NT2/D1 (cell line): ENCODE measurements at regions not wholly inside any gene's neighbourhood (a gene's known extent, or its start where the extent isn't known, plus 50 kb on each side); places are given as distances from the start of the nearest gene placed in this dataset.
"Not testable (repeated sequence)": the region's sequence is repeated elsewhere in the genome, so short reads cannot be mapped to it uniquely, and the experiment has no call there.

Experiments
- DNase-seq: peaks from one replicate; pipeline ENCODE4 v3.0.0-alpha.2; 2011; ENCODE audit warnings: low read depth, low spot score
- H3K27me3 ChIP-seq: 2 replicates; pipeline ENCODE4 v1.6.0; 2011; ENCODE audit warnings: mild to moderate bottlenecking; ENCODE audit not compliant: insufficient read length, insufficient read depth
- H3K36me3 ChIP-seq: 2 replicates; pipeline ENCODE4 v1.6.1; 2011; ENCODE audit warnings: mild to moderate bottlenecking, low read length, mixed read lengths; ENCODE audit not compliant: insufficient read depth, insufficient read length
- H3K4me1 ChIP-seq: 2 replicates; pipeline ENCODE4 v1.5.1; 2011; ENCODE audit not compliant: insufficient read depth, insufficient read length
- H3K4me3 ChIP-seq: 2 replicates; pipeline ENCODE4 v1.5.1; 2011; ENCODE audit warnings: low read depth; ENCODE audit not compliant: insufficient read length
- H3K9ac ChIP-seq: 2 replicates; pipeline ENCODE4 v1.6.0; 2011; ENCODE audit warnings: low read depth; ENCODE audit not compliant: insufficient read length
- H3K9me3 ChIP-seq: 2 replicates; pipeline ENCODE4 v1.5.1; 2011; ENCODE audit warnings: mild to moderate bottlenecking, low read length; ENCODE audit not compliant: insufficient read depth
- SUZ12 ChIP-seq: IDR thresholded peaks from 2 replicates; pipeline ENCODE4 v1.6.1; 2011; ENCODE audit not compliant: insufficient read length, insufficient read depth; ENCODE audit errors: extremely low read depth
- YY1 ChIP-seq: IDR thresholded peaks from 2 replicates; pipeline ENCODE4 v1.6.1; 2011; ENCODE audit not compliant: insufficient read length, insufficient read depth
- ZNF274 ChIP-seq: IDR thresholded peaks from 2 replicates; pipeline ENCODE4 v1.6.1; 2011; ENCODE audit warnings: mild to moderate bottlenecking, low read depth, low read length

DNA sequence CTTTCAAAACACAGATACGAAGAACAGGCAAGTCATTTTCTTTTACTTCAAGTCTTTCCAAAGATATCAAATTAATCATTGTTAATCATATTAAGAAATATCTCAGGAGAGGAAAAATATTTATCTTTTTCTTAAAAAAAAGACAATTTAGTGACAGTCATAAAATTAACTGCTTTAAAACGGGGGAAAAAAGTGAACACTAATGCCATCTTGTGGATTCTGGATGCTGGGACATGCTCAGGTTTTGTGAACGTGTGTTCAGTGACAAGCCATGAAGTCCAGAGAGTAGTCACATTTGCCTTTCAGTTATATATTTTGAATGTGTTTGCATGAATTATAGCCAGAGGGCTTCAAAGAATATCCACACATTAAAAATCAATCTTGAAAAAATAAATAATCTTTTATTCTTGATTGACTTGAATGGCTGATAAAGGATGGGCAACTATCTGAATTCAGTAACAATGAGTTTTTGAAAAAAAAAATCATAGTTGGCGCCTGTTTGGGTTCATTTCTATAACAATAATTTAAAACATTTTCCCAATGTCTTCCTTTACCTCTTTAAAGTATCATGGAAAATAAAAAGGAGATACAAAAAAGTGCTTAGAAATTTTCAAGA, 74.7 kb upstream of the NOX3 start:
- DNase-seq = no peak
- Histone ChIP-seq H3K36me3 (no peaks in the 10 kb centered on the region), H3K9ac (no peak overlapping the region), H3K4me3 (no peak overlapping the region), H3K4me1 (no peaks in the 10 kb centered on the region), H3K27me3 (no peaks in the 10 kb centered on the region), H3K9me3 (no peaks in the 10 kb centered on the region)
- no peak for TF ChIP-seq ZNF274
- no peak for TF ChIP-seq SUZ12
- no peak for TF ChIP-seq YY1

- H3K4me1 ChIP-seq, H3K27me3 ChIP-seq, DNase-seq, H3K36me3 ChIP-seq, H3K9ac ChIP-seq, H3K9me3 ChIP-seq, H3K4me3 ChIP-seq: not testable (repeated sequence)
Observed at GRCh38 chr6:155529814-155530213, 74.2 kb upstream of the NOX3 start.

DNA sequence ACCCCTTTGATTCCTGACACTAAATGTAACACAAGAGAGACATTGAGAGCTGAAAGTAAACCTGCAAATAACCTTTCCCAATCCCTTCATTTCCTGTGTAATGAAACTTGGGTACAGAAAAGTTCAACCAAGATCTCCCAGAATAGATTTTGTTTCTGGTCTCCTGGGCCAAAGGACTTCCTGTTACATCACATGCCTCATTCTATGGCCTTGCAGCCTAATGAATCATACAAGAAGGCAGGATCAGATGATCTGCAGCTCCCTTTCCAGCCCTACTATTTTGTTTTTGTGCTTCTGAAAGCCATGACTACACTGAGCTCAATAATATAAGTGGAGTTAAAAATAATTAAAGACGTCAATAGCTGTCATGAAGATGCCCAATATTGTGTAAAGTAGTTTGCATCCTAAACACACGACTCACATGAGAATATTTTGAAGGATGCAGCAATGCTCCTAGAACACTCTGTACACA, 73.4 kb upstream of the NOX3 start:
- no peaks in the 10 kb centered on the region for H3K9me3 ChIP-seq
- TF ChIP-seq ZNF274 (no peak), YY1 (no peak), SUZ12 (no peak)
- H3K36me3 ChIP-seq = no peaks in the 10 kb centered on the region
- H3K4me3 ChIP-seq = no peak overlapping the region
- H3K9ac ChIP-seq = no peak overlapping the region
- H3K27me3 ChIP-seq = no peaks in the 10 kb centered on the region
- no peaks in the 10 kb centered on the region for H3K4me1 ChIP-seq
- DNase-seq = no peak

- Histone ChIP-seq H3K9me3 (no peaks in the 10 kb centered on the region), H3K36me3 (no peaks in the 10 kb centered on the region), H3K9ac (no peak overlapping the region), H3K4me1 (no peaks in the 10 kb centered on the region), H3K27me3 (no peaks in the 10 kb centered on the region), H3K4me3 (no peak overlapping the region)
- TF ChIP-seq SUZ12 (no peak), ZNF274 (no peak), YY1 (no peak)
- no peak for DNase-seq
Observed at GRCh38 chr6:155528335-155528734, 72.7 kb upstream of the NOX3 start.

- Histone ChIP-seq H3K4me3 (no peak overlapping the region), H3K4me1 (no peaks in the 10 kb centered on the region), H3K9ac (no peak overlapping the region), H3K9me3 (no peaks in the 10 kb centered on the region), H3K27me3 (no peaks in the 10 kb centered on the region), H3K36me3 (no peaks in the 10 kb centered on the region)
- DNase-seq = no peak
- no peak for TF ChIP-seq YY1
- TF ChIP-seq ZNF274 = no peak
- no peak for TF ChIP-seq SUZ12
Observed at GRCh38 chr6:155527443-155527842, 71.8 kb upstream of the NOX3 start.

DNA sequence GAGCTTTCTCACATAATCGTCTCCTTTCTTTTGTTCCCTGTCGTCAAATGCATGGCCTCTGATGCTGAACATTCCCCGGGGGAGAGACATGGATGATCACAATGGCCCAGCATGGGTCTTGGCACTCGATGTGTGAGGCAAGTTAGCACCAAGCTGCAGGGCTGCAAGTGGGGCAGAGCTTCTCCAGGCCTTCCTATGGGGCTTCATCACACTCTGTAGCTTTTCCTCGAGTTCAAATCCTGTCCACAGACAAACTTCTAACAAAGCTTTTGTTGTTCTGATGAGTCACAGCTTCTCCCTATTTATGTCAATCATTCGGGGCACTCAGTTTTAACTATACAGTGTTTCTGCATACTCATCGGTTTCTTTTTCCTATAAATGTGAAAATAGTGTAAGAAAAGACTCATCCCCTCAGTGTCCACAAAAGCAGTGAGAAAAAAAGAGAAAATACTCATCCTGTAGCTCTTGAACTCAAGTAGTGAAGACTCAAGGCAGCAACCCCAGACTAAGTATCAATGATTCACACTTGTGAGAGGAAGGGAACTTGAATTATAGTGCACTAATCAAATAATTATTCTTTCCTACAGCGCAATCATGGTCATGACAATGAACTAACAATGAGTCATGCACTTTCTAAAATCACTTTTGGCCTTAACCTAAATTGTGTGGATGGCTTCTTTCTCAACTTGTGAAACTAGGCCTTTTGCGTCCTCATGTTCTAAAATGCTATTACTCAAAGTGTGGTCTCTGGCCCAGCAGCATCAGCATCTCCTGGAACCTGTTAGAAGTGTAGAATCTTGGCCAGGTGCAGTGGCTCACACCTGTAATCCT, 68.4 kb upstream of the NOX3 start:
- H3K27me3 ChIP-seq = no peaks in the 10 kb centered on the region
- H3K9me3 ChIP-seq = no peaks in the 10 kb centered on the region
- H3K9ac ChIP-seq = no peak overlapping the region
- H3K4me3 ChIP-seq = no peak overlapping the region
- H3K4me1 ChIP-seq = no peaks in the 10 kb centered on the region
- H3K36me3 ChIP-seq = no peaks in the 10 kb centered on the region
- no peak for TF ChIP-seq YY1
- TF ChIP-seq SUZ12 = no peak
- TF ChIP-seq ZNF274 = no peak
- DNase-seq = peak; percentile 64

DNA sequence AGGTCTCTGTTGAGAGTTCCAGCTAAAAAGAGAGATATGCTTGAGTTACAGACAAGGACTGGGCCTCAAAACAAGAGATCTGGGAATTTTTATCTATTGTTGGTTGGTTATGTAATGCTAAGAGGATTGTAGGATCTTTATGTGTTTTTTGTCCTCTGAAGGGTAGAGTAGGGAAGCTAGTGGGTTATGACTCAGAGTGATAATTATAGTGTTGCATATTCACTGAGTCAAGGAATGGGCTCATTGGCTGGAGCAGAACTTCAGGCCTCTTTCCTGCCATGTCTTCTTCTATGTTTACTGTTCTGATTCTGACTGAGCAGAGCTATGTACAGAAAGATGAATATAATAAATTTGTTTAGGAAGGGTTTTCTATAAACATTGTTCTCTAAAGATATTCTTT, 66.1 kb upstream of the NOX3 start:
- TF ChIP-seq SUZ12 = no peak
- TF ChIP-seq ZNF274 = no peak
- no peak for TF ChIP-seq YY1
- H3K27me3 ChIP-seq = no peaks in the 10 kb centered on the region
- H3K9ac ChIP-seq = no peak overlapping the region
- H3K36me3 ChIP-seq = no peaks in the 10 kb centered on the region
- H3K4me1 ChIP-seq = no peaks in the 10 kb centered on the region
- no peak overlapping the region for H3K4me3 ChIP-seq
- no peak for DNase-seq
- no peaks in the 10 kb centered on the region for H3K9me3 ChIP-seq
